GM18873 (cell line): ENCODE measurements at regions not wholly inside any gene's neighbourhood (a gene's known extent, or its start where the extent isn't known, plus 50 kb on each side); places are given as distances from the start of the nearest gene placed in this dataset.

ENCODE experiments used
- ATAC-seq: cut with Tn5 transposase; IDR thresholded peaks from one replicate; pipeline ENCODE4 v1.9.1; 2021; ENCODE audit warnings: mild to moderate bottlenecking, moderate library complexity, moderate number of reproducible peaks; ENCODE audit not compliant: unreplicated experiment, low FRiP score

DNA sequence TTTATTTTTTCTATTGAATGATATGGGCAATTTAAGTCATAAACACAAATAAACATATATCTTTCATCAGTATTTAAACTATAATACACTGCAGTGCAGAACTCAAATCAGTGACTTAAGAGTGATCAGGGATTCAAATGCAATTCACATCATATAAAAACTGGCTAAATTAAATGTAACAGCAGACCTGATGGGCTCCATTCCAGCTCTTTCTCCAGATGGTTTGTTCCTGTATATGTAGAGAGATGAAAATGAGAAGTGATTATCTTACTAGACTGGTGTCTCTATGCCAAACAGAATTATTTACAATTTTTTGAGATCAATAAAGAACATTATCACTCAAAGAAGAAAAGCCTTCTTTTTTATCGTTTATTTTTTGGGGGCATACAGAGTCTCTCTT lies 568.8 kb upstream of the ADARB2 start:
- no peak for ATAC-seq

DNA sequence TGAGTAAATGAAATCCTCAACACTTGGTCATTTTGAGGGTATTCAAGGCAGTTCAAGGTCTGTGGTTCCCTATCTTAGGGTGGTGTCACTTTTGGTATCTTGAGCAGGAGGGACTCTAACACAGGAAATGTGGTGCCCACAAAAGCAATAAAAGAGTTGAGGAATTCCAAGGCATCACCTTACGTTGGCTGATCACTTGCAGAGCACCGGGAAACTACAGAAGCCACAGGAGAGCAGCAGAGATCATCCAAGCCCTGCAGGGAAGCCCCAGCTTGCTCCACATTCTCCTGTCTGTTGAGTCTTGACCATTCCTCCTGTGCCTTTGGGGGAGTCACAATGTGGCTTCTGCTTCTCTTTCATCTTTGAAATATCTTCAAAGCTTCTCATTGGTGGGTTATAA lies 565.8 kb upstream of the ADARB2 start:
- no peak for ATAC-seq

DNA sequence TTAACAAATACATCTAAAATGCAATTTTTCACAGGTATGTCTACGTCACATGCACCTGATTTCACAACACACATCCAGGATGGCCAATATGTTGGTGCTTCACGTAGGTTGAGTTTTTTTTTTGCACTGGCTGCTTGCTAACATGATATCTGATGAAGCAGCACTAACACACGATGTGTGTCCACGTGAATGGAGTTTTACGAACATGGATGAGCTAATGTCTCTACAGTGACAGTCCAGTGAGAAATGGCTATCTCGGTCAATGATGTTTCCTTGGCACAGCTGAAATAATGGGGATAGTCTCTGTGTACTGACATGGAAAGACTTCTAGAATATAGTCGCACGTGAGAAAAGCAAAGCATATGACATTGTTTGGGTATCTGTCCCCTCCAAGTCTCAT lies 563.9 kb upstream of the ADARB2 start:
- no peak for ATAC-seq

GRCh38 chr10:2300231-2300630 lies 562.9 kb upstream of the ADARB2 start:
- ATAC-seq: no peak

DNA sequence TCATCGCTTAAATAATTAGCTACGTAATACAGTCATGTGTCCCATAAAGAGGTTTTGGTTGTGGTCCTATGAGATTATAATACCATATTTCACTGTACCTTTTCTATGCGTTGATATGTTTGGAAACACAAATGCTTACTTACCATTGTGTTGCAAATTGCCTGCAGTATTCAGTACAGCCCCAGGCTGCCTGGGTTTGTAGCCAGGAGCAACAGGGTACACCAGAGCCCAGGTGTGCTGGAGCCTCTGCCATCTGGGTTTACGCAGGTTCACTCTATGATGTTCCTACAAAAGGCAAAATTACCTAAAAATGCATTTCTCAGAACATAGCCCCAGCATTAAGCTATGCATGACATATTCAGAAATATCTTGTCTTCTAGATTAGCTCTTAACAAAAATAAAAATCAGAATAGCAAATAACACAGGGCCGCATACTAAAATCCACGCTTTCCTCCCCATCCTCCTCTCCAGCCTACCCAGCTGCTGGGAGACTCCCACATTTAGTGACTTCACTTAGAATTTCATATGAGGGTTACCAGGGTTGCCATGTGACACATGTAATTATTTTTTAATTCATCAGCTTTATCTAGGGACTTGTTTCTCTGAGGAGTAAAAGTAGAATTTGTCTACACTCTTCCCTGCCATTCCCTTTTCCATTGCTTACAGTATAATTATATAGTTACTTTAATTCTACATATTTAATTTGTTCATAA lies 559.0 kb upstream of the ADARB2 start:
- ATAC-seq: no peak

GRCh38 chr10:2294739-2295138 lies 557.4 kb upstream of the ADARB2 start:
- no peak for ATAC-seq

DNA sequence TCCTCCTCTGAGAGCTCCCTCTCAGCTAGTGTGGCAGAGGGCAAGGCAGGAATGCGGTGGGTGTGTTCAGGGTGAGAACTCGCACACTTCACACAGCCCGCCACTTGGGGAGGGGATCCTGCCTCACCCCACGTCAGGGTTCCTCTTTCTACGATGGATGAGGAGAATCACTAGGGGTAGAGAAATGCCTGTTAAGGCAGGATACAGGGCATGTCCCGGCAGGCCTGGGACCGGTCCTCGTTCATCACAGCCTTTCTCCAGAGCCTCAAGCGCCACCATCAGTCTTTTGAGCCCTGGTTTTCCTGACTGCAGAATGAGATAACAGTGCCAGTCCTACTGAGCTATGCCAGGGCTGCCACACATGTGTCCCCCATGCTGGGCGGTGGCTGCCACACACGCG lies 546.7 kb upstream of the ADARB2 start:
- no peak for ATAC-seq

DNA sequence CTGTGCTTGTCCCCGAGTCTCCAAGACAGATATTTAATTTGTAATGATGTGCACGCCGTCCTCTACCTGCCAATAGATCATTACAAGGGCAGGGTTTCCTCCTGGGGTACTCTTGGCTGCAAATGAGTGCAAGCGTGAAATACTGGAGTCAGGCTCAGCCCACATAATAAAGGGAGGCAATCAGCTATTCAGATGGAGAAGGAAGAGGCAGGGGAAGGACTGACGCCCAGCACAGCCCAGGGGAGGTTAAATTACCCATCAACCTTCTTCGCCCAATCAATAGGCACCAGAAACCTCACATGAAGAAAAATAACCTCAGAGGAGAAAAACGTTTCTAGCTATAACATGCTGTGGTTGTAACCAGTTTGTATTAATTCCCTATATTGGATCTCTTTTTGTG lies 544.9 kb upstream of the ADARB2 start:
- ATAC-seq: no peak

DNA sequence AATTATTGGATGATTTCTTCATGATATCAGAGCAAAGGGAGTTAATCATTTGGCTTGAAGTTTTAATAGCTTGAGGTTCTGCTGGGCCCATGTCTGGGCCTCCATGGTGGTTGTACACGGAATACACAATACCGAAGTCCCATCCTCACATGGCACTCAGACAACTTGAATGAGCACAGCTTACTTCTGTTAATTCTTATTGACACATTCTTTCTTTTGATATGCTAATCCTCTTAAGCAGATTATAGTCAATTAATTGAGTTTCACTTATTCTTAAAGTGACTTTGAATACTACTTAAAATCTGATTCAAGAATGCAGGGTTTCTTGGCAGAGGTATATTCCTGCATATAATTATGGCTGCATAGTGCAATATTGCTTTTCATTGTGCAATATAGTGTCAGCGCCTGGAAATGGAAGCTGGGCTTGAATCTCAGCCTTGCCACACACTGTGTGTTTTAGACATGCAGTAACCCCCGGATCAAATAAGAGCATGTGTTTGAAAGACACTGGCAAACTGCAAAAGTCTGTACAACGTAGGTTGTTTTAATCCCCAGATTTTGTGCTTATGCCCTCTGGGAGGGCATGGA lies 543.5 kb upstream of the ADARB2 start:
- no peak for ATAC-seq

GRCh38 chr10:2279711-2280110 lies 542.4 kb upstream of the ADARB2 start:
- no peak for ATAC-seq

- no peak for ATAC-seq
These were observed 541.0 kb upstream of the ADARB2 start for GRCh38 chr10:2278363-2278762.

GRCh38 chr10:2263561-2263960 lies 526.2 kb upstream of the ADARB2 start:
- ATAC-seq: no peak

DNA sequence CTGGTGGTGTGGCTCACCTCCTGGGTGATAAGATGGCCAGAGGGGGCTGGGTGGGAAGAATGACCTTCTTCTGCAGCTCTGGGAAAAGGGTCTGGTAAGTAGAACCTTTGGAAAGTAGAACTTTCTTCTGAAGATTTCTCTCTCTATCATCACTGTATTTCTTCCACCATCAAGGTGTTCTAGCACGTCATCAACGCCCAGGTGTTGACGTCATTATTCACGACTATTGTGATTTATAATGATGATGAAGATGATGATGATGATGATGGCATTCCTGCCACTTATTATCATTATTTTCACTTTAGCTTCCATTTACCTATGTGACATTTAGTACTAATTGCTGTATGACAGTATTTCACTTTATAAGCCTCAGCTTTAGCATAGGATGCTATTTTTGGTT lies 525.6 kb upstream of the ADARB2 start:
- ATAC-seq: no peak

GRCh38 chr10:2262333-2262732 lies 525.0 kb upstream of the ADARB2 start:
- ATAC-seq: no peak

DNA sequence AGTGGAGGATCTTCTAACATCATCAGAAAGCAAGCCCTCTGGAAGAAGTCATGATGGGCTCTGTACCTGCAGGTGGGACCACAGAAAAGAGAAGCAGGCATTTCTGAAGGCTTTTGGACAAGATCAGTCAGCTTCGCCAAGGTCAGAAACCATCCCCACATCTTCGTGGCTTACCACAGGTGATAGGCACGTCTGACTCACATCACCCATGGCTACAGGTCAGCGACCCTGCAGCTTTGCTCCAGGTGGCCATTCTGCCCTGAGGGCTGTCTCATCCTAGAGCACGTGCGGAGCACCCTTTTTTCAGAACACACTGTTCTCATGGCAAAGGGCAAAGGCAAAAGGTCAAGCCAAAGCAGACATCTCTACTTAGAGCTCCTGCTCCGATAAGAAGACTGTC lies 518.9 kb upstream of the ADARB2 start:
- ATAC-seq: no peak

DNA sequence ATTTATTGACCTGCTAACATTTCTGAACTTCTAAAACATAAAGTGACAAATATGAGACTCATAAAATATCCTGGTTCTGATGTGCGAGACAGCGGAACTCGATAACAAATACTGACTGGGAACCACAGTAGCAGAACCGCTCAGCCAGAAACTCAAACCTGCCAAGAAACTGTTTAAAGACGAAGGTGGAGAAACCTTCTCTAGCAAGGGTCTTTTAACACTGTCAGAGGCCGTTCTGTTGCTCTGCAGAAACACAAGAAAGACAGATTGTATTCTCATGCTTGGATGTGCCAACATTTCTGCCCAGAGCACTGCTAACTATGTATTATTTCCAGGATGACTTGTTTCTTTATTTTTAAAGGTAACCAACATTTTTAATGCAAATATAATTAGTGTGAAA lies 514.8 kb upstream of the ADARB2 start:
- ATAC-seq: no peak

- no peak for ATAC-seq
These were observed 514.3 kb upstream of the ADARB2 start for GRCh38 chr10:2251631-2252030.

- ATAC-seq: no peak
These were observed 509.4 kb upstream of the ADARB2 start for GRCh38 chr10:2246747-2247146.

DNA sequence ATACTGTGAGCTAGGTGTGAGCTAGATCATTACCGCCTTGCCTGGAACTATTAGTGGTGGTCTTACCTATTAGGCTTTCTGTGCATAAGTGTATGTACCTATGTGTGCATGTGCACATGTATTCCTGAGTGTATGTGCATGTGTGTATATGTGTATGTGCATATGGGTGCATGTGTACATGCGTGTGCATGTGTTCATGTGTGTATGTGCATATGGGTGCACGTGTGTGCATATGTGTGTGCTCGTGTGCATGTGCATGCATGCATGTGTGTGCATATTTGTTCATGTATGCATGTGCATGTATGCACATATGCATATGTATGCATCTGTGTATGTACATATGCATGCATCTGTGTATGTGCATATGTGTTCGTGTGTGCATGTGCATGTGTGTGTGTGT lies 508.3 kb upstream of the ADARB2 start:
- ATAC-seq: no peak

DNA sequence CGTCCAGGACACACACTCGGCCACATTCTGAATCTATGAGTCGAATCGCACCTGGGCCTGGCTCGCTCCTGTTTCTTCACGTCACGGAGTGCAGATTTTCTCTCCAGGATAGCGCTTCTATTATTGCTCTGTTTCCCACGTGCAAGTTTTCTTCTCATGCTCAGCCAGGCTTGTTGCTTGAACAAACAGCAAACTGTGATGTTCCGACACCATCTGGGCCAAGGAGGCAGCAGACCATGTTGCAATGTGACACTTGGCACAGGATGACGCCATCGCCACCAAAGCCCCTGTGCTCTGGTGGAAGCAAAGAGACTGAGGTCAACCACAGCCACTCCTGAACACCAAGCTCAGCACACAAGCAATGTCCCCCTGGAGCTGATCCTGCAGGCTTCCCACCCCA lies 507.1 kb upstream of the ADARB2 start:
- ATAC-seq: no peak

GRCh38 chr10:2236876-2237275 lies 499.6 kb upstream of the ADARB2 start:
- no peak for ATAC-seq

GRCh38 chr10:2232479-2232878 lies 495.2 kb upstream of the ADARB2 start:
- no peak for ATAC-seq

GRCh38 chr10:2230478-2230877 lies 493.2 kb upstream of the ADARB2 start:
- ATAC-seq: no peak
